Suprapubic skin (tissue), 3 donors: ENCODE measurements at regions not wholly inside any gene's neighbourhood (a gene's known extent, or its start where the extent isn't known, plus 50 kb on each side); places are given as distances from the start of the nearest gene placed in this dataset.

Source experiments
- POLR2AphosphoS5 ChIP-seq, 3 donors: sonication (generic); formaldehyde crosslinking; IDR thresholded peaks; one replicate each; pipeline ENCODE4 v1.6.1; 2017; ENCODE audit warnings: antibody characterized with exemption in 3 of 3
- TF ChIP-seq, protein P1 (sequence below), 2 donors: fragments of 200-600 bp in 1 of 2; fragments of 450-650 bp in 1 of 2; sonication (generic) in 1 of 2; IDR thresholded peaks; one replicate each; pipeline ENCODE4 v1.5.1; 2016 to 2019; ENCODE audit warnings: antibody characterized with exemption in 2 of 2, mild to moderate bottlenecking in 1 of 2, moderate library complexity in 1 of 2

DNA sequence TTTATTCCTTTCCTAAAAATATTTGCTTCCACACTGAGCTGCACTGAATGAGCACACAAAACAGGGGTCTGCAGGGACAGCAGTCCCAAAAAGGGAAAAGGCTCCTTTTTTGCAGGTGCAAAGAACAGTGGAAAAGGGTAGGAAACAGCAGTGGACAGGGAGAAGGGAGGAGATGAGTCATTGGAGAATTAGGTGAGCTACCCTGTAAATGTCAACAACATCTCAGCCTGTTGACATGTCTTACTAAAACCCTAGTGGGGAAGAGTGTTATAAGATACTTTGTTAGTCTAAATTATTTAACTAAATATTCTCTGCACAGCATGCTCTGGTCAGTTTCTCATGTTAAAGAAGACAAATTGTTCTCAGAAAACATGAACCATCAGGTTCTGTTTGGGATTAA is 151.5 kb upstream of the FBXL4 start:
- TF ChIP-seq, protein P1, sequence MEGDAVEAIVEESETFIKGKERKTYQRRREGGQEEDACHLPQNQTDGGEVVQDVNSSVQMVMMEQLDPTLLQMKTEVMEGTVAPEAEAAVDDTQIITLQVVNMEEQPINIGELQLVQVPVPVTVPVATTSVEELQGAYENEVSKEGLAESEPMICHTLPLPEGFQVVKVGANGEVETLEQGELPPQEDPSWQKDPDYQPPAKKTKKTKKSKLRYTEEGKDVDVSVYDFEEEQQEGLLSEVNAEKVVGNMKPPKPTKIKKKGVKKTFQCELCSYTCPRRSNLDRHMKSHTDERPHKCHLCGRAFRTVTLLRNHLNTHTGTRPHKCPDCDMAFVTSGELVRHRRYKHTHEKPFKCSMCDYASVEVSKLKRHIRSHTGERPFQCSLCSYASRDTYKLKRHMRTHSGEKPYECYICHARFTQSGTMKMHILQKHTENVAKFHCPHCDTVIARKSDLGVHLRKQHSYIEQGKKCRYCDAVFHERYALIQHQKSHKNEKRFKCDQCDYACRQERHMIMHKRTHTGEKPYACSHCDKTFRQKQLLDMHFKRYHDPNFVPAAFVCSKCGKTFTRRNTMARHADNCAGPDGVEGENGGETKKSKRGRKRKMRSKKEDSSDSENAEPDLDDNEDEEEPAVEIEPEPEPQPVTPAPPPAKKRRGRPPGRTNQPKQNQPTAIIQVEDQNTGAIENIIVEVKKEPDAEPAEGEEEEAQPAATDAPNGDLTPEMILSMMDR (IDR thresholded peaks at IDR 0.05): no peak
- TF ChIP-seq POLR2AphosphoS5 (IDR thresholded peaks at IDR 0.05): no peak
